ENCODE measurements at regions not wholly inside any gene's neighbourhood (a gene's known extent, or its start where the extent isn't known, plus 50 kb on each side); places are given as distances from the start of the nearest gene placed in this dataset.

GRCh38 chr1:70717211-70717610, 306.1 kb downstream of the CTH start:
- TF ChIP-seq EP300 (IDR thresholded peaks at IDR 0.05; ENCODE audit: low read depth) (no peak), CTCF (IDR thresholded peaks at IDR 0.05) (no peak), POLR2A (IDR thresholded peaks at IDR 0.05) (no peak)
